ENCODE measurements at regions not wholly inside any gene's neighbourhood (a gene's known extent, or its start where the extent isn't known, plus 50 kb on each side); places are given as distances from the start of the nearest gene placed in this dataset.

- Mint-ChIP-seq H3K4me1 (no peaks in the 10 kb centered on the region), H3K4me3 (no peak overlapping the region), H3K9me3 (peaks cover 0 to 31% (median 0%) of the 10 kb centered on the region in 5 donors), H3K27ac (no peak overlapping the region), H3K36me3 (peaks cover 0 to 12% (median 0%) of the 10 kb centered on the region in 3 donors), H3K27me3 (peaks cover under 1 to 1% of the 10 kb centered on the region in 2 donors)
- no peak overlapping the region for H3K4me3 ChIP-seq (ENCODE audit: low read length)
- no peak for DNase-seq
- no peak overlapping the region for H3K27ac ChIP-seq (ENCODE audit: low read depth, low read length)
- H3K4me1 ChIP-seq (ENCODE audit: insufficient read depth, low read length) = no peaks in the 10 kb centered on the region
- no peaks in the 10 kb centered on the region for H3K9me3 ChIP-seq (ENCODE audit: low read length)
- POLR2A ChIA-PET = no interaction called here
- no peaks in the 10 kb centered on the region for H3K36me3 ChIP-seq (ENCODE audit: insufficient read depth, low read length)
- H3K27me3 ChIP-seq (ENCODE audit: insufficient read depth, low read length, poor library complexity, severe bottlenecking) = no peaks in the 10 kb centered on the region
- CTCF ChIA-PET = no interaction called here
Measured at GRCh38 chr19:34596989-34597388, 80.0 kb downstream of the SCGB2B2 start.

GRCh38 chr19:34596115-34596514 is 80.8 kb downstream of the SCGB2B2 start:
- H3K36me3 Mint-ChIP-seq = peaks cover 0 to 21% (median 0%) of the 10 kb centered on the region in 3 donors
- H3K27ac Mint-ChIP-seq = no peak overlapping the region
- no peak overlapping the region for H3K4me3 Mint-ChIP-seq
- H3K27me3 ChIP-seq (ENCODE audit: insufficient read depth, low read length, poor library complexity, severe bottlenecking) = no peaks in the 10 kb centered on the region
- H3K4me1 ChIP-seq (ENCODE audit: insufficient read depth, low read length) = no peaks in the 10 kb centered on the region
- no peaks in the 10 kb centered on the region for H3K4me1 Mint-ChIP-seq
- no peak for DNase-seq
- peaks cover 1 to 5% of the 10 kb centered on the region in 2 donors for H3K27me3 Mint-ChIP-seq
- ChIA-PET CTCF (no interaction called here), POLR2A (no interaction called here)
- H3K27ac ChIP-seq (ENCODE audit: low read depth, low read length) = no peak overlapping the region
- no peak overlapping the region for H3K4me3 ChIP-seq (ENCODE audit: low read length)
- H3K9me3 Mint-ChIP-seq = peaks cover 0 to 34% (median 4%) of the 10 kb centered on the region in 5 donors
- no peaks in the 10 kb centered on the region for H3K9me3 ChIP-seq (ENCODE audit: low read length)
- no peaks in the 10 kb centered on the region for H3K36me3 ChIP-seq (ENCODE audit: insufficient read depth, low read length)

GRCh38 chr19:34595683-34596082 is 81.3 kb downstream of the SCGB2B2 start:
- peaks cover 1 to 8% of the 10 kb centered on the region in 2 donors for H3K27me3 Mint-ChIP-seq
- Histone ChIP-seq H3K27me3 (ENCODE audit: insufficient read depth, low read length, poor library complexity, severe bottlenecking) (no peaks in the 10 kb centered on the region), H3K27ac (ENCODE audit: low read depth, low read length) (no peak overlapping the region), H3K9me3 (ENCODE audit: low read length) (no peaks in the 10 kb centered on the region), H3K36me3 (ENCODE audit: insufficient read depth, low read length) (no peaks in the 10 kb centered on the region), H3K4me3 (ENCODE audit: low read length) (no peak overlapping the region), H3K4me1 (ENCODE audit: insufficient read depth, low read length) (no peaks in the 10 kb centered on the region)
- POLR2A ChIA-PET = no interaction called here
- H3K4me1 Mint-ChIP-seq = no peaks in the 10 kb centered on the region
- CTCF ChIA-PET = no interaction called here
- no peak overlapping the region for H3K4me3 Mint-ChIP-seq
- no peak for DNase-seq
- H3K36me3 Mint-ChIP-seq = peaks cover 0 to 25% (median 0%) of the 10 kb centered on the region in 3 donors
- H3K9me3 Mint-ChIP-seq = peaks cover 0 to 34% (median 6%) of the 10 kb centered on the region in 5 donors
- H3K27ac Mint-ChIP-seq = no peak overlapping the region

- Mint-ChIP-seq H3K9me3 (peaks cover 0 to 49% (median 27%) of the 10 kb centered on the region in 5 donors), H3K27me3 (peaks cover 13 to 14% of the 10 kb centered on the region in 2 donors), H3K36me3 (peaks cover 0 to 28% (median 0%) of the 10 kb centered on the region in 3 donors), H3K4me3 (no peak overlapping the region), H3K27ac (no peak overlapping the region), H3K4me1 (no peaks in the 10 kb centered on the region)
- Histone ChIP-seq H3K36me3 (ENCODE audit: insufficient read depth, low read length) (no peaks in the 10 kb centered on the region), H3K4me1 (ENCODE audit: insufficient read depth, low read length) (no peaks in the 10 kb centered on the region), H3K27ac (ENCODE audit: low read depth, low read length) (no peak overlapping the region), H3K27me3 (ENCODE audit: insufficient read depth, low read length, poor library complexity, severe bottlenecking) (no peaks in the 10 kb centered on the region), H3K4me3 (ENCODE audit: low read length) (no peak overlapping the region), H3K9me3 (ENCODE audit: low read length) (no peaks in the 10 kb centered on the region)
- POLR2A ChIA-PET = no interaction called here
- no peak for DNase-seq
- CTCF ChIA-PET = no interaction called here
Measured at GRCh38 chr19:34590228-34590627, 86.7 kb downstream of the SCGB2B2 start.

GRCh38 chr19:34589730-34590129 is 87.2 kb downstream of the SCGB2B2 start:
- Histone ChIP-seq H3K36me3 (ENCODE audit: insufficient read depth, low read length) (no peaks in the 10 kb centered on the region), H3K27me3 (ENCODE audit: insufficient read depth, low read length, poor library complexity, severe bottlenecking) (no peaks in the 10 kb centered on the region), H3K4me1 (ENCODE audit: insufficient read depth, low read length) (no peaks in the 10 kb centered on the region), H3K9me3 (ENCODE audit: low read length) (no peaks in the 10 kb centered on the region), H3K4me3 (ENCODE audit: low read length) (no peak overlapping the region), H3K27ac (ENCODE audit: low read depth, low read length) (no peak overlapping the region)
- no peak for DNase-seq
- Mint-ChIP-seq H3K9me3 (peaks cover 2 to 51% (median 29%) of the 10 kb centered on the region in 5 donors), H3K27ac (peak overlapping the region in 1 of 8 donors; percentile 89), H3K27me3 (peaks cover 14 to 15% of the 10 kb centered on the region in 2 donors), H3K36me3 (peaks cover 0 to 28% (median 0%) of the 10 kb centered on the region in 3 donors), H3K4me1 (no peaks in the 10 kb centered on the region), H3K4me3 (no peak overlapping the region)
- CTCF ChIA-PET = no interaction called here
- POLR2A ChIA-PET = no interaction called here

- peaks cover 14 to 17% of the 10 kb centered on the region in 2 donors for H3K27me3 Mint-ChIP-seq
- POLR2A ChIA-PET = no interaction called here
- no peak for DNase-seq
- no peaks in the 10 kb centered on the region for H3K4me1 Mint-ChIP-seq
- H3K36me3 Mint-ChIP-seq = peaks cover 0 to 24% (median 0%) of the 10 kb centered on the region in 3 donors
- Histone ChIP-seq H3K9me3 (ENCODE audit: low read length) (no peaks in the 10 kb centered on the region), H3K27ac (ENCODE audit: low read depth, low read length) (no peak overlapping the region), H3K4me3 (ENCODE audit: low read length) (no peak overlapping the region), H3K27me3 (ENCODE audit: insufficient read depth, low read length, poor library complexity, severe bottlenecking) (no peaks in the 10 kb centered on the region), H3K36me3 (ENCODE audit: insufficient read depth, low read length) (no peaks in the 10 kb centered on the region), H3K4me1 (ENCODE audit: insufficient read depth, low read length) (no peaks in the 10 kb centered on the region)
- CTCF ChIA-PET = no interaction called here
- peaks cover 6 to 55% (median 30%) of the 10 kb centered on the region in 5 donors for H3K9me3 Mint-ChIP-seq
- H3K4me3 Mint-ChIP-seq = no peak overlapping the region
- no peak overlapping the region for H3K27ac Mint-ChIP-seq
Measured at GRCh38 chr19:34588846-34589245, 88.1 kb downstream of the SCGB2B2 start.

GRCh38 chr19:34588249-34588648 is 88.7 kb downstream of the SCGB2B2 start:
- H3K9me3 Mint-ChIP-seq = peaks cover 6 to 57% (median 30%) of the 10 kb centered on the region in 5 donors

GRCh38 chr19:34580408-34580807 is 96.6 kb downstream of the SCGB2B2 start:
- CTCF ChIA-PET = no interaction called here

More at GRCh38 chr19:34588249-34588648, 88.7 kb downstream of the SCGB2B2 start:
- Mint-ChIP-seq H3K27ac (no peak overlapping the region), H3K4me1 (no peaks in the 10 kb centered on the region), H3K4me3 (no peak overlapping the region), H3K27me3 (peaks cover 14 to 17% of the 10 kb centered on the region in 2 donors), H3K36me3 (peaks cover 0 to 23% (median 0%) of the 10 kb centered on the region in 3 donors)
- Histone ChIP-seq H3K4me3 (ENCODE audit: low read length) (no peak overlapping the region), H3K9me3 (ENCODE audit: low read length) (no peaks in the 10 kb centered on the region), H3K27ac (ENCODE audit: low read depth, low read length) (no peak overlapping the region), H3K36me3 (ENCODE audit: insufficient read depth, low read length) (no peaks in the 10 kb centered on the region), H3K4me1 (ENCODE audit: insufficient read depth, low read length) (no peaks in the 10 kb centered on the region), H3K27me3 (ENCODE audit: insufficient read depth, low read length, poor library complexity, severe bottlenecking) (no peaks in the 10 kb centered on the region)
- POLR2A ChIA-PET = no interaction called here
- DNase-seq = no peak
- CTCF ChIA-PET = no interaction called here

GRCh38 chr19:34580055-34580336 is 97.0 kb downstream of the SCGB2B2 start:
- ChIA-PET POLR2A (no interaction called here), CTCF (no interaction called here)
- H3K4me3 ChIP-seq (ENCODE audit: low read length) = no peak overlapping the region
- no peaks in the 10 kb centered on the region for H3K27me3 ChIP-seq (ENCODE audit: insufficient read depth, low read length, poor library complexity, severe bottlenecking)
- H3K9me3 ChIP-seq (ENCODE audit: low read length) = no peaks in the 10 kb centered on the region
- no peaks in the 10 kb centered on the region for H3K4me1 ChIP-seq (ENCODE audit: insufficient read depth, low read length)
- Mint-ChIP-seq H3K4me1 (peaks cover 0 to under 1% (median 0%) of the 10 kb centered on the region in 3 donors), H3K27me3 (peaks cover 14 to 23% of the 10 kb centered on the region in 2 donors), H3K9me3 (peaks cover under 1 to 31% (median 6%) of the 10 kb centered on the region in 5 donors), H3K36me3 (peaks cover 0 to 6% (median 2%) of the 10 kb centered on the region in 3 donors), H3K27ac (no peak overlapping the region), H3K4me3 (no peak overlapping the region)
- H3K36me3 ChIP-seq (ENCODE audit: insufficient read depth, low read length) = no peaks in the 10 kb centered on the region
- no peak overlapping the region for H3K27ac ChIP-seq (ENCODE audit: low read depth, low read length)
- DNase-seq = no peak

More at GRCh38 chr19:34580408-34580807, 96.6 kb downstream of the SCGB2B2 start:
- H3K27me3 Mint-ChIP-seq = peaks cover 14 to 23% of the 10 kb centered on the region in 2 donors
- Histone ChIP-seq H3K4me3 (ENCODE audit: low read length) (no peak overlapping the region), H3K36me3 (ENCODE audit: insufficient read depth, low read length) (no peaks in the 10 kb centered on the region), H3K9me3 (ENCODE audit: low read length) (no peaks in the 10 kb centered on the region), H3K27ac (ENCODE audit: low read depth, low read length) (no peak overlapping the region), H3K4me1 (ENCODE audit: insufficient read depth, low read length) (no peaks in the 10 kb centered on the region), H3K27me3 (ENCODE audit: insufficient read depth, low read length, poor library complexity, severe bottlenecking) (no peaks in the 10 kb centered on the region)
- no peak overlapping the region for H3K27ac Mint-ChIP-seq
- no peaks in the 10 kb centered on the region for H3K4me1 Mint-ChIP-seq
- H3K4me3 Mint-ChIP-seq = no peak overlapping the region
- no peak for DNase-seq
- H3K9me3 Mint-ChIP-seq = peaks cover under 1 to 35% (median 6%) of the 10 kb centered on the region in 5 donors
- peaks cover 0 to 6% (median 2%) of the 10 kb centered on the region in 3 donors for H3K36me3 Mint-ChIP-seq
- POLR2A ChIA-PET = no interaction called here

All from CD8-positive, alpha-beta memory T cell (primary cell).